ENCODE measurements at regions not wholly inside any gene's neighbourhood (a gene's known extent, or its start where the extent isn't known, plus 50 kb on each side); places are given as distances from the start of the nearest gene placed in this dataset.

DNA sequence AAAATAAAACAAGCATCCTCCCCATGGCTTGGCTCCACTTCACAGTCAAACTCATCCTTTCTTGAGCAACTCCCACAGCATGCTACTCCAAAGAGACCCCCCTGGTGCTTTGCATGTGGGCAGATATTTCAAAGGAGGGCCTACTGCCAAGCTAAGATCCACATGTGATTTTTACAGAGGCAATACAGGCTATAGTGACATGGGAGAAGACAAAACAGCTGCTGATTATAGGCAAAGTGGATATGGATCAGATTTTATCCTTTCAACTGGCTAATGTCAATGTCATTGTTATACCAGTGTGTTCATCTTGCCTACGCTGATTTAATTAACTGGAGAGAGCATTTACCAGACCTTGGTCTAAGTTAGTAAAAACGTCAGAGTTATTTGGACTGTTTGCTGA, 328.3 kb downstream of the KLHL13 start:
- H3K27ac ChIP-seq = no peak overlapping the region
- no peaks in the 10 kb centered on the region for H3K27me3 ChIP-seq
- WGBS, 4 donors = 49 to 83% (median 58%) methylated on average over 2 of the region's 2 CpGs
- H3K4me1 ChIP-seq (replicated peaks in 1 of 2) = no peaks in the 10 kb centered on the region
- intact Hi-C loops (cut with DNase I) = no loop called here
- H3K4me3 ChIP-seq = no peak overlapping the region
- DNase-seq = no peak
- TF ChIP-seq POLR2A (IDR thresholded peaks at IDR 0.05) = no peak
- no peaks in the 10 kb centered on the region for H3K9me3 ChIP-seq (replicated peaks in 1 of 3)
- no peaks in the 10 kb centered on the region for H3K36me3 ChIP-seq (replicated peaks in 1 of 2)

DNA sequence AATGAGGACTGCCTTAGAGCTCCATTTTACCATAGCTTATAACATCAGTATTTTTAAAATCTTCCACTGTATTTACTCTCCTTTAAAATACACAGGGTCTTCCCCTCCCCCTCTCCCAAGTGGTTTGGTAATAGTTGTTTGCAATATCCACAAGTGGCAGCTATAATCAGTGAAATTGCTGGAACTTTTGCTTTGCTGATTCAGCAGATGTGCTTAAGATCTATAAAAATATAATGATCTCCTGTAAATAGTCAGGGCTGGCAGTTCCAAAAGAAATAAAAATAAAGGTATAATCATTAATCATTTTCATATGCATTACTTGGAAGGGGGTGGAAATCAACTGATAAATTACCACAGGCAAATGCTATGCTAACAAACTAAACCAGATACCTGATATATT, 345.2 kb downstream of the KLHL13 start:
- no peak overlapping the region for H3K4me3 ChIP-seq
- no peaks in the 10 kb centered on the region for H3K4me1 ChIP-seq (replicated peaks in 1 of 2)
- TF ChIP-seq, protein P1, sequence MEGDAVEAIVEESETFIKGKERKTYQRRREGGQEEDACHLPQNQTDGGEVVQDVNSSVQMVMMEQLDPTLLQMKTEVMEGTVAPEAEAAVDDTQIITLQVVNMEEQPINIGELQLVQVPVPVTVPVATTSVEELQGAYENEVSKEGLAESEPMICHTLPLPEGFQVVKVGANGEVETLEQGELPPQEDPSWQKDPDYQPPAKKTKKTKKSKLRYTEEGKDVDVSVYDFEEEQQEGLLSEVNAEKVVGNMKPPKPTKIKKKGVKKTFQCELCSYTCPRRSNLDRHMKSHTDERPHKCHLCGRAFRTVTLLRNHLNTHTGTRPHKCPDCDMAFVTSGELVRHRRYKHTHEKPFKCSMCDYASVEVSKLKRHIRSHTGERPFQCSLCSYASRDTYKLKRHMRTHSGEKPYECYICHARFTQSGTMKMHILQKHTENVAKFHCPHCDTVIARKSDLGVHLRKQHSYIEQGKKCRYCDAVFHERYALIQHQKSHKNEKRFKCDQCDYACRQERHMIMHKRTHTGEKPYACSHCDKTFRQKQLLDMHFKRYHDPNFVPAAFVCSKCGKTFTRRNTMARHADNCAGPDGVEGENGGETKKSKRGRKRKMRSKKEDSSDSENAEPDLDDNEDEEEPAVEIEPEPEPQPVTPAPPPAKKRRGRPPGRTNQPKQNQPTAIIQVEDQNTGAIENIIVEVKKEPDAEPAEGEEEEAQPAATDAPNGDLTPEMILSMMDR (IDR thresholded peaks at IDR 0.05) = no peak
- no peak for TF ChIP-seq POLR2A (IDR thresholded peaks at IDR 0.05)
- no peaks in the 10 kb centered on the region for H3K9me3 ChIP-seq (replicated peaks in 1 of 3)
- no peak overlapping the region for H3K27ac ChIP-seq
- H3K27me3 ChIP-seq = no peaks in the 10 kb centered on the region
- no peak for DNase-seq
- intact Hi-C loops (cut with DNase I) = no loop called here
- no peaks in the 10 kb centered on the region for H3K36me3 ChIP-seq (replicated peaks in 1 of 2)

DNA sequence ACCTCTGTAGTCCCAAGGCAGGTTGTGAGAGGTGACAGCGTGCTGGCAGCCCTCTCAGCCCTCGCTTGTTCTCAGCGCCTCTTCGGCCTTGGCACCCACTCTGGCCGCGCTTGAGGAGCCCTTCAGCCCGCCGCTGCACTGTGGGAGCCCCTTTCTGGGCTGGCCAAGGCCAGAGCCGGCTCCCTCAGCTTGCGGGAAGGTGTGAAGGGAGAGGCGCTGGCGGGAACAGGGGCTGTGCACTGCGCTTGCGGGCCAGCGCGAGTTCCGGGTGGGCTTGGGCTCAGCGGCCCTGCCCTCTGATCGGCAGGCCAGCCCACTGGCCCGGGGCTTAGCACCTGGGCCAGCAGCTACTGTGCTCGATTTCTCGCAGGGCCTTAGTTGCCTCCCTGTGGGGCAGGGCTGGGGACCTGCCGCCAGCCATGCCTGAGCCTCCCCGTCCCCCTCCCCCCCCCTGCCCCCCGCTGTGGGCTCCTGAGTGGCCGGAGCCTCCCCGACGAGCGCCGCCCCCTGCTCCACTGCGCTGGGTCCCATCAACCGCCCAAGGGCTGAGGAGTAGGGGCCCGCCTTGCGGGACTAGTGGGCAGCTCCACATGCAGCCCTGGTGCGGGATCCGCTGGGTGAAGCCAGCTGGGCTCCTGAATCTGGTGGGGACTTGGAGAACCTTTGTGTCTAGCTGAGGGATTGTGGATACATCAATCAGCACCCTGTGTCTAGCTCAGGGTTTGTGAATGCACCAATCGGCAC, 347.6 kb downstream of the KLHL13 start:
- Histone ChIP-seq H3K4me1 (replicated peaks in 1 of 2) (no peaks in the 10 kb centered on the region), H3K27ac (no peak overlapping the region), H3K4me3 (no peak overlapping the region), H3K36me3 (replicated peaks in 1 of 2) (no peaks in the 10 kb centered on the region), H3K9me3 (replicated peaks in 1 of 3) (no peaks in the 10 kb centered on the region), H3K27me3 (no peaks in the 10 kb centered on the region)
- WGBS, 4 donors = 71 to 84% (median 81%) methylated on average over 6 to 37 of the region's 37 CpGs
- peak in 1 of 7 donors; percentile 4 for DNase-seq
- intact Hi-C loops (cut with DNase I) = no loop called here
- no peak for TF ChIP-seq POLR2A (IDR thresholded peaks at IDR 0.05)
- TF ChIP-seq, protein P1 (IDR thresholded peaks at IDR 0.05) = no peak

DNA sequence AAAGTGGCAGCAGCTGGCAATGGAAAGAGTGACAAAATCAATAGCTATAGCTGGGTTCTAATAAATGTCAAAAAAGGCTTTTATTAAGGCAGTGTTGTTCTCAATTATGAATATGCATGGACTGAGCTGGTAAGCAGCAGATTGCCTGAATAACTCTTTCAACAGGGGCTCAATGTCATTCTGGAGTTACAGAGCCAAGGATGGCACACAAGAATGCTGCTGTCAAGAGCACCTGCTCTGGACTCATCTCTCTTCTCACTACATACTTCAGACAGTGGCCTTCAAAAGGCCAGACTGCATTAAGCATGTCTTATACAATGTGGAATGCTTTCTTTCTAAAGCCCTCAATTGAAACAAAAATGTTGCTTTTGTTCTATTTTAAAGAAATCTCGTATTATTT, 351.4 kb downstream of the KLHL13 start:
- Histone ChIP-seq H3K27me3 (no peaks in the 10 kb centered on the region), H3K4me1 (replicated peaks in 1 of 2) (no peaks in the 10 kb centered on the region), H3K27ac (no peak overlapping the region), H3K4me3 (no peak overlapping the region), H3K36me3 (replicated peaks in 1 of 2) (no peaks in the 10 kb centered on the region), H3K9me3 (replicated peaks in 1 of 3) (no peaks in the 10 kb centered on the region)
- intact Hi-C loops (cut with DNase I) = no loop called here
- TF ChIP-seq, protein P1 (IDR thresholded peaks at IDR 0.05) = no peak
- no peak for TF ChIP-seq POLR2A (IDR thresholded peaks at IDR 0.05)
- 37 to 74% (median 55%) methylated on average over 1 of the region's 1 CpG for WGBS, 4 donors
- no peak for DNase-seq

DNA sequence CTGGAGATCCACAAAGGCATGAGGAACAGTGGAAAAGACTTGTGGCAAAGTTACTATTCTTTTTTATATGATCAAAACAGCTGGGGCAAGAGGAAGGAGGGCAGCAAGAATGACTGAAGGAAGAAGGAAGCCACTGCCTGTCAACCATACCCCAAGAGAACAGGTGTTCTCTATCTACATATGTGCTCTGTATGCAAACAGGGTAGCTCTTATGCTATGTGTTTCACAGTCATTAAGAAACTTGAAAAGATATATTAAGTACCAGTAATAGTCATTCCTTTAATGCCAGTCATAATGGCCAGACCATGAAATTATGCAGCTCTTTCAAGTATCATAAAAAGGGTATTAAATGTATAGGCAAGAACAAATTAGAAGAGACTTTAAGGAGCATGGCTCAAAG, 363.9 kb downstream of the KLHL13 start:
- H3K36me3 ChIP-seq (replicated peaks in 1 of 2) = no peaks in the 10 kb centered on the region
- no peak overlapping the region for H3K4me3 ChIP-seq
- DNase-seq = no peak
- intact Hi-C loops (cut with DNase I) = no loop called here
- H3K27me3 ChIP-seq = no peaks in the 10 kb centered on the region
- TF ChIP-seq, protein P1 (IDR thresholded peaks at IDR 0.05) = no peak
- no peak for TF ChIP-seq POLR2A (IDR thresholded peaks at IDR 0.05)
- no peaks in the 10 kb centered on the region for H3K9me3 ChIP-seq (replicated peaks in 1 of 3)
- no peaks in the 10 kb centered on the region for H3K4me1 ChIP-seq (replicated peaks in 1 of 2)
- H3K27ac ChIP-seq = no peak overlapping the region

All from adrenal gland (tissue), 9 donors.